Body of pancreas (tissue), 4 donors: ENCODE measurements at regions not wholly inside any gene's neighbourhood (a gene's known extent, or its start where the extent isn't known, plus 50 kb on each side); places are given as distances from the start of the nearest gene placed in this dataset.

Experiments
- POLR2A ChIP-seq, 3 donors: fragments of 450-650 bp; IDR thresholded peaks; one replicate each; pipeline ENCODE4 v1.6.1; 2016; ENCODE audit warnings: antibody characterized with exemption in 3 of 3, mild to moderate bottlenecking in 2 of 3
- TF ChIP-seq, protein P1 (sequence below), 7 experiments: fragments of 450-650 bp in 4 of 7; fragments of 200-600 bp in 3 of 7; sonication (generic) in 3 of 7; IDR thresholded peaks; one replicate each; pipeline ENCODE4 v1.5.1; 2016 to 2019; ENCODE audit warnings: antibody characterized with exemption in 7 of 7

DNA sequence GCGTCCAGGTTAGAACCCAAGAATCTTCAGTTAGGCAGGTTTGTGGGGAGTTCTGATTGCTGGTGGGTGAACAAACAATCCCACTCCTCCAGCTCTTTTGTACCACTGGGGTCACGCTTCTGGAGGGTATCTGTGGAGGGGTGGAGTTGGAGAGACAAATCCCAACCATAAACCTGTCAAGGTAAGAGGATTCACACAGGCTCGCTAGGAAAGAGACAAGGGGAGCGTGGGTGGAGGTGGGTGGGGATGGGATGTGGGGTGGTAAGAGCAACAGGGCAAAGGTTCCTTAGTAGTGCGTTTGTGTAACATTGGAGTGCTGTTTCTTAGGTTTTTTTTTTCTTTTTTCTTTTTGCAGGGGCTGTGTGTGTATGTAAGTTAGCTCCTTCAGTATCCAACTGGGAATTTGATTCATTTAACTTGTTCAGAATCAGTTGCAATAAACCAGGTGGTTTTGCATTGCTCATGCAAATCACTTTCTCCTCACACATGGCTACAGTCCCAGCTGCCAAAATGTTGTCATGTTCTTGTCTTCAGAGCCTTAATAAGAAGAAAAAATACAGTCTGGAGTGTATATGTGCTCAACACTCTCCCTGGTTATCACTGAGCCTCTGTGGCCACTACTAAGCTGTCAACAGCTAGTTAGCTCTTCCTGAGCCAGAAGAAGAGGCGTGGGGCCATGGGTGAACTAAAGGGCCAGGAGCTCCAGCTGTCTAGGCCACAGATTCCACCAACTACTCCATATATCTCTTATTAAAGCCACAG lies 164.0 kb upstream of the RAD23B start:
- no peak for TF ChIP-seq POLR2A (IDR thresholded peaks at IDR 0.05)
- TF ChIP-seq, protein P1, sequence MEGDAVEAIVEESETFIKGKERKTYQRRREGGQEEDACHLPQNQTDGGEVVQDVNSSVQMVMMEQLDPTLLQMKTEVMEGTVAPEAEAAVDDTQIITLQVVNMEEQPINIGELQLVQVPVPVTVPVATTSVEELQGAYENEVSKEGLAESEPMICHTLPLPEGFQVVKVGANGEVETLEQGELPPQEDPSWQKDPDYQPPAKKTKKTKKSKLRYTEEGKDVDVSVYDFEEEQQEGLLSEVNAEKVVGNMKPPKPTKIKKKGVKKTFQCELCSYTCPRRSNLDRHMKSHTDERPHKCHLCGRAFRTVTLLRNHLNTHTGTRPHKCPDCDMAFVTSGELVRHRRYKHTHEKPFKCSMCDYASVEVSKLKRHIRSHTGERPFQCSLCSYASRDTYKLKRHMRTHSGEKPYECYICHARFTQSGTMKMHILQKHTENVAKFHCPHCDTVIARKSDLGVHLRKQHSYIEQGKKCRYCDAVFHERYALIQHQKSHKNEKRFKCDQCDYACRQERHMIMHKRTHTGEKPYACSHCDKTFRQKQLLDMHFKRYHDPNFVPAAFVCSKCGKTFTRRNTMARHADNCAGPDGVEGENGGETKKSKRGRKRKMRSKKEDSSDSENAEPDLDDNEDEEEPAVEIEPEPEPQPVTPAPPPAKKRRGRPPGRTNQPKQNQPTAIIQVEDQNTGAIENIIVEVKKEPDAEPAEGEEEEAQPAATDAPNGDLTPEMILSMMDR (IDR thresholded peaks at IDR 0.05), result no peak
